WTC11 (cell line): ENCODE measurements at regions not wholly inside any gene's neighbourhood (a gene's known extent, or its start where the extent isn't known, plus 50 kb on each side); places are given as distances from the start of the nearest gene placed in this dataset.

Source experiments
- ATAC-seq: fragments of 200-7000 bp; cut with Tn5 transposase; 2 replicates; pipeline ENCODE4 v1.10.0; 2021; ENCODE audit warnings: mild to moderate bottlenecking, moderate library complexity
- CTCF ChIA-PET: fragments of 300-600 bp; sonication (Branson Sonifier 250); formaldehyde crosslinking; loops from one replicate; lab custom pipeline; 2021; ENCODE audit warnings: antibody characterized with exemption; lab: Charles Lee
- POLR2A ChIA-PET: fragments of 350-600 bp; sonication (Branson Sonifier 250); formaldehyde crosslinking; loops from one replicate; lab custom pipeline; 2021; ENCODE audit warnings: antibody characterized with exemption; lab: Charles Lee
- DNase-seq: peaks from one replicate; pipeline ENCODE4 v3.0.0; 2021; ENCODE audit warnings: low spot score
- H3K27ac Mint-ChIP-seq: 2 replicates; pipeline ENCODE4 v1.8.0; 2021; ENCODE audit warnings: mixed read lengths
- H3K27me3 Mint-ChIP-seq: 2 replicates; pipeline ENCODE4 v1.8.0; 2021; ENCODE audit warnings: low read depth, mild to moderate bottlenecking, moderate library complexity, mixed read lengths
- H3K36me3 Mint-ChIP-seq: 2 replicates; pipeline ENCODE4 v1.8.0; 2021; ENCODE audit warnings: mixed read lengths
- H3K4me1 Mint-ChIP-seq: 2 replicates; pipeline ENCODE4 v1.8.0; 2022; ENCODE audit warnings: mixed read lengths
- H3K4me3 Mint-ChIP-seq: 2 replicates; pipeline ENCODE4 v1.8.0; 2021; ENCODE audit warnings: mild to moderate bottlenecking, moderate library complexity, mixed read lengths
- H3K9me3 Mint-ChIP-seq: 2 replicates; pipeline ENCODE4 v1.8.0; 2021; ENCODE audit warnings: mixed read lengths
- ATF1 ChIP-seq: sonication (generic); formaldehyde crosslinking; IDR thresholded peaks from 2 replicates; pipeline ENCODE4 v1.8.1; 2023; ENCODE audit warnings: mild to moderate bottlenecking, moderate library complexity, missing genetic modification reagents
- CREB1 ChIP-seq: sonication (generic); formaldehyde crosslinking; IDR thresholded peaks from 2 replicates; pipeline ENCODE4 v1.8.0; 2023; ENCODE audit warnings: mild to moderate bottlenecking, missing genetic modification reagents
- E2F5 ChIP-seq: sonication (generic); formaldehyde crosslinking; IDR thresholded peaks from 2 replicates; pipeline ENCODE4 v1.8.1; 2022; ENCODE audit warnings: mild to moderate bottlenecking, moderate library complexity, missing genetic modification reagents
- GABPB1 ChIP-seq: sonication (generic); formaldehyde crosslinking; IDR thresholded peaks from 2 replicates; pipeline ENCODE4 v1.8.1; 2023; ENCODE audit warnings: mild to moderate bottlenecking, missing genetic modification reagents
- GTF2I ChIP-seq: fragments of 250-450 bp; sonication (Bioruptor Pico); conservative IDR thresholded peaks from 2 replicates; pipeline ENCODE4 v1.4.0; 2021; ENCODE audit warnings: mild to moderate bottlenecking
- HMGXB4 ChIP-seq: sonication (generic); formaldehyde crosslinking; IDR thresholded peaks from 2 replicates; pipeline ENCODE4 v1.8.1; 2023; ENCODE audit warnings: mild to moderate bottlenecking, moderate library complexity, missing genetic modification reagents
- IRF2 ChIP-seq: sonication (generic); formaldehyde crosslinking; IDR thresholded peaks from 2 replicates; pipeline ENCODE4 v1.8.0; 2022; ENCODE audit warnings: low read depth, missing genetic modification reagents, borderline replicate concordance
- MAX ChIP-seq: sonication (generic); formaldehyde crosslinking; IDR thresholded peaks from 2 replicates; pipeline ENCODE4 v1.8.0; 2022; ENCODE audit warnings: mild to moderate bottlenecking, missing genetic modification reagents
- MLX ChIP-seq: sonication (generic); formaldehyde crosslinking; IDR thresholded peaks from 2 replicates; pipeline ENCODE4 v1.8.1; 2023; ENCODE audit warnings: mild to moderate bottlenecking, missing genetic modification reagents, moderate library complexity
- NFYB ChIP-seq: sonication (generic); formaldehyde crosslinking; conservative IDR thresholded peaks from 2 replicates; pipeline ENCODE4 v1.8.0; 2022; ENCODE audit warnings: low read depth, missing genetic modification reagents
- USF1 ChIP-seq: sonication (generic); formaldehyde crosslinking; IDR thresholded peaks from 2 replicates; pipeline ENCODE4 v1.8.0; 2022; ENCODE audit warnings: mild to moderate bottlenecking, missing genetic modification reagents
- ZNF219 ChIP-seq: sonication (generic); formaldehyde crosslinking; IDR thresholded peaks from 2 replicates; pipeline ENCODE4 v1.8.0; 2023; ENCODE audit warnings: missing genetic modification reagents, mild to moderate bottlenecking, borderline replicate concordance
- ZNF263 ChIP-seq: sonication (generic); formaldehyde crosslinking; IDR thresholded peaks from 2 replicates; pipeline ENCODE4 v1.8.1; 2022; ENCODE audit warnings: low read depth, mild to moderate bottlenecking, moderate library complexity, missing genetic modification reagents
- ZNF317 ChIP-seq: sonication (generic); formaldehyde crosslinking; IDR thresholded peaks from 2 replicates; pipeline ENCODE4 v1.8.1; 2023; ENCODE audit warnings: low read depth, mild to moderate bottlenecking, moderate library complexity, missing genetic modification reagents, borderline replicate concordance
- ZNF396 ChIP-seq: fragments of 250-450 bp; sonication (Bioruptor Pico); IDR thresholded peaks from 2 replicates; pipeline ENCODE4 v1.8.0; 2021; ENCODE audit warnings: mild to moderate bottlenecking, moderate library complexity, borderline replicate concordance
- ZNF671 ChIP-seq: fragments of 250-450 bp; sonication (Bioruptor Pico); IDR thresholded peaks from 2 replicates; pipeline ENCODE4 v1.8.0; 2021; ENCODE audit warnings: mild to moderate bottlenecking
- TF ChIP-seq, protein P1 (sequence below): sonication (generic); formaldehyde crosslinking; IDR thresholded peaks from 2 replicates; pipeline ENCODE4 v1.8.1; 2022; ENCODE audit warnings: low read depth, mild to moderate bottlenecking, moderate library complexity, missing genetic modification reagents, borderline replicate concordance
- TF ChIP-seq, protein P2 (sequence below): fragments of 200-600 bp; IDR thresholded peaks from 2 replicates; pipeline ENCODE4 v1.8.0; 2022; ENCODE audit warnings: antibody characterized with exemption

DNA sequence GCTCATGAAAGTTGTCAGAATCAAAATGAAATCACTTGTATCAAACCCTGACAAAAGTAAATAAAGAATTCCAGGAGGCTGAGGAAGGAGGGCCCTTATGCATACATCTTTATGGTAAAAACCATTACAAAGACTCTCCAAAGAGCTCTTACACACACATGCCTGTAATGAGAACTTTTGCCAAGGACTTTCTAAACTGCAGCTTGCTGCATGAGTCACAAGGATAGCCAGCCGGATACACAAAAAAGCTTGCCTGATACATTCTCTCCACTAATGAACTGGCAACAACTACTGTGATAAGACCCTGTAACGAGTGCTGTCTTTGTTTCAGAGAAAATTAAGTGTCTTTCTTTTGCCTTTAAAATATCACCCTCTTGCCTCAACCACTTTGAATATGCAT lies 618.1 kb downstream of the PPP4R3C start:
- Mint-ChIP-seq H3K36me3 (no peaks in the 10 kb centered on the region), H3K27me3 (no peaks in the 10 kb centered on the region), H3K4me1 (no peaks in the 10 kb centered on the region), H3K4me3 (no peak overlapping the region), H3K27ac (no peak overlapping the region), H3K9me3 (0 out of 2 replicates have a peak, but pooled peaks cover 4% of the 10 kb centered on the region)
- no peak for DNase-seq
- ATAC-seq: no peak
- CTCF ChIA-PET: no interaction called here
- POLR2A ChIA-PET: no interaction called here
- no peak for TF ChIP-seq ZNF671
- no peak for TF ChIP-seq ZNF219
- no peak for TF ChIP-seq MLX
- no peak for TF ChIP-seq ZNF396
- TF ChIP-seq, protein P1, sequence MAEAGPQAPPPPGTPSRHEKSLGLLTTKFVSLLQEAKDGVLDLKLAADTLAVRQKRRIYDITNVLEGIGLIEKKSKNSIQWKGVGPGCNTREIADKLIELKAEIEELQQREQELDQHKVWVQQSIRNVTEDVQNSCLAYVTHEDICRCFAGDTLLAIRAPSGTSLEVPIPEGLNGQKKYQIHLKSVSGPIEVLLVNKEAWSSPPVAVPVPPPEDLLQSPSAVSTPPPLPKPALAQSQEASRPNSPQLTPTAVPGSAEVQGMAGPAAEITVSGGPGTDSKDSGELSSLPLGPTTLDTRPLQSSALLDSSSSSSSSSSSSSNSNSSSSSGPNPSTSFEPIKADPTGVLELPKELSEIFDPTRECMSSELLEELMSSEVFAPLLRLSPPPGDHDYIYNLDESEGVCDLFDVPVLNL: no peak
- no peak for TF ChIP-seq GABPB1
- no peak for TF ChIP-seq MAX
- TF ChIP-seq ZNF263 (CRISPR knock-in tag): no peak
- TF ChIP-seq ZNF317 (CRISPR knock-in tag): no peak
- TF ChIP-seq CREB1 (CRISPR knock-in tag): no peak
- no peak for TF ChIP-seq E2F5 (CRISPR knock-in tag)
- TF ChIP-seq GTF2I (CRISPR knock-in tag): no peak
- no peak for TF ChIP-seq HMGXB4 (CRISPR knock-in tag)
- no peak for TF ChIP-seq USF1
- no peak for TF ChIP-seq ATF1
- TF ChIP-seq IRF2 (CRISPR knock-in tag): no peak

GRCh38 chrX:26822448-26822847 lies 606.5 kb downstream of the MAGEB5 start:
- ATAC-seq (peak; percentile 100), DNase-seq (peak; percentile 24)
- H3K4me1 Mint-ChIP-seq: no peaks in the 10 kb centered on the region
- peaks cover 9% of the 10 kb centered on the region for H3K36me3 Mint-ChIP-seq
- CTCF ChIA-PET: interaction anchor here (0.6 to 1.2 kb wide), 3 partner anchors 9 to 149 kb away, joined by 3 to 5 read pairs (median 4); no protein-coding TSS in a partner anchor
- H3K4me3 Mint-ChIP-seq: no peak overlapping the region
- no peaks in the 10 kb centered on the region; the same call in 1 of the 2 replicates for H3K27me3 Mint-ChIP-seq
- TF ChIP-seq NFYB (CRISPR knock-in tag): no peak
- TF ChIP-seq, protein P2, sequence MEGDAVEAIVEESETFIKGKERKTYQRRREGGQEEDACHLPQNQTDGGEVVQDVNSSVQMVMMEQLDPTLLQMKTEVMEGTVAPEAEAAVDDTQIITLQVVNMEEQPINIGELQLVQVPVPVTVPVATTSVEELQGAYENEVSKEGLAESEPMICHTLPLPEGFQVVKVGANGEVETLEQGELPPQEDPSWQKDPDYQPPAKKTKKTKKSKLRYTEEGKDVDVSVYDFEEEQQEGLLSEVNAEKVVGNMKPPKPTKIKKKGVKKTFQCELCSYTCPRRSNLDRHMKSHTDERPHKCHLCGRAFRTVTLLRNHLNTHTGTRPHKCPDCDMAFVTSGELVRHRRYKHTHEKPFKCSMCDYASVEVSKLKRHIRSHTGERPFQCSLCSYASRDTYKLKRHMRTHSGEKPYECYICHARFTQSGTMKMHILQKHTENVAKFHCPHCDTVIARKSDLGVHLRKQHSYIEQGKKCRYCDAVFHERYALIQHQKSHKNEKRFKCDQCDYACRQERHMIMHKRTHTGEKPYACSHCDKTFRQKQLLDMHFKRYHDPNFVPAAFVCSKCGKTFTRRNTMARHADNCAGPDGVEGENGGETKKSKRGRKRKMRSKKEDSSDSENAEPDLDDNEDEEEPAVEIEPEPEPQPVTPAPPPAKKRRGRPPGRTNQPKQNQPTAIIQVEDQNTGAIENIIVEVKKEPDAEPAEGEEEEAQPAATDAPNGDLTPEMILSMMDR: 0 out of 2 replicates have a peak, but pooled peaks have one; percentile 22
- H3K27ac Mint-ChIP-seq: no peak overlapping the region
- POLR2A ChIA-PET: no interaction called here
- peaks cover 20% of the 10 kb centered on the region for H3K9me3 Mint-ChIP-seq
